Astrocyte (in vitro differentiated cells and primary cell): ENCODE measurements at regions not wholly inside any gene's neighbourhood (a gene's known extent, or its start where the extent isn't known, plus 50 kb on each side); places are given as distances from the start of the nearest gene placed in this dataset.

Source experiments
- DNase-seq: peaks from one replicate; pipeline ENCODE4 v3.0.0-alpha.2; 2010; ENCODE audit warnings: low read depth
- FAIRE-seq: peaks from 2 replicates; lab custom pipeline; 2011; peaks lifted over from hg19 to GRCh38; lab: Jason Lieb, UNC
- H2AFZ ChIP-seq: 2 replicates; pipeline ENCODE4 v1.6.0; 2012; ENCODE audit warnings: low read depth, low read length, inconsistent platforms
- H3K27ac ChIP-seq: 2 replicates; pipeline ENCODE4 v1.5.1; 2011; ENCODE audit warnings: low read depth, low read length, inconsistent platforms
- H3K27me3 ChIP-seq: 2 replicates; pipeline ENCODE4 v1.6.0; 2011; ENCODE audit warnings: low read length, inconsistent platforms; ENCODE audit not compliant: insufficient read depth
- H3K36me3 ChIP-seq: 2 replicates; pipeline ENCODE4 v1.5.1; 2011; ENCODE audit warnings: low read length, inconsistent platforms; ENCODE audit not compliant: insufficient read depth
- H3K4me1 ChIP-seq: 2 replicates; pipeline ENCODE4 v1.5.1; 2011; ENCODE audit warnings: low read length, inconsistent platforms; ENCODE audit not compliant: insufficient read depth
- H3K4me2 ChIP-seq: 2 replicates; pipeline ENCODE4 v1.6.0; 2012; ENCODE audit warnings: low read length, inconsistent platforms
- H3K4me3 ChIP-seq: 2 replicates; pipeline ENCODE4 v1.5.1; 2011; ENCODE audit warnings: low read depth, mild to moderate bottlenecking, low read length, inconsistent platforms; ENCODE audit not compliant: insufficient read depth
- H3K79me2 ChIP-seq: 2 replicates; pipeline ENCODE4 v1.6.0; 2012; ENCODE audit warnings: mild to moderate bottlenecking, low read length, inconsistent platforms; ENCODE audit not compliant: insufficient read depth
- H3K9ac ChIP-seq: 2 replicates; pipeline ENCODE4 v1.6.0; 2012; ENCODE audit warnings: mild to moderate bottlenecking, low read length, inconsistent platforms
- H3K9me3 ChIP-seq: 2 replicates; pipeline ENCODE4 v1.5.1; 2012; ENCODE audit warnings: low read depth, mild to moderate bottlenecking, low read length, inconsistent platforms; ENCODE audit not compliant: insufficient read depth
- H4K20me1 ChIP-seq: 2 replicates; pipeline ENCODE4 v1.6.0; 2012; ENCODE audit warnings: low read length, inconsistent platforms; ENCODE audit not compliant: insufficient read depth
- H3K27ac Mint-ChIP-seq: one replicate; pipeline ENCODE4 v1.8.0; 2021; ENCODE audit warnings: mild to moderate bottlenecking, mixed read lengths; ENCODE audit not compliant: unreplicated experiment
- H3K27me3 Mint-ChIP-seq: one replicate; pipeline ENCODE4 v1.8.0; 2021; ENCODE audit warnings: low read depth, mixed read lengths; ENCODE audit not compliant: unreplicated experiment
- H3K36me3 Mint-ChIP-seq: one replicate; pipeline ENCODE4 v1.8.0; 2021; ENCODE audit warnings: low read depth, mixed read lengths; ENCODE audit not compliant: unreplicated experiment
- H3K4me1 Mint-ChIP-seq: one replicate; pipeline ENCODE4 v1.8.0; 2021; ENCODE audit warnings: low read depth, mixed read lengths; ENCODE audit not compliant: unreplicated experiment
- H3K4me3 Mint-ChIP-seq: one replicate; pipeline ENCODE4 v1.8.0; 2021; ENCODE audit warnings: mild to moderate bottlenecking, moderate library complexity, mixed read lengths; ENCODE audit not compliant: unreplicated experiment
- H3K9me3 Mint-ChIP-seq: one replicate; pipeline ENCODE4 v1.8.0; 2021; ENCODE audit warnings: mild to moderate bottlenecking, mixed read lengths; ENCODE audit not compliant: unreplicated experiment
- EZH2 ChIP-seq: IDR thresholded peaks from 2 replicates; pipeline ENCODE4 v1.6.1; 2012; ENCODE audit warnings: mild to moderate bottlenecking, low read length, inconsistent platforms; ENCODE audit not compliant: insufficient read depth
- TF ChIP-seq, protein P1 (sequence below): IDR thresholded peaks from 2 replicates; pipeline ENCODE4 v1.5.1; 2011; ENCODE audit warnings: low read depth, mild to moderate bottlenecking, inconsistent platforms, low read length, moderate library complexity; ENCODE audit not compliant: insufficient read depth

DNA sequence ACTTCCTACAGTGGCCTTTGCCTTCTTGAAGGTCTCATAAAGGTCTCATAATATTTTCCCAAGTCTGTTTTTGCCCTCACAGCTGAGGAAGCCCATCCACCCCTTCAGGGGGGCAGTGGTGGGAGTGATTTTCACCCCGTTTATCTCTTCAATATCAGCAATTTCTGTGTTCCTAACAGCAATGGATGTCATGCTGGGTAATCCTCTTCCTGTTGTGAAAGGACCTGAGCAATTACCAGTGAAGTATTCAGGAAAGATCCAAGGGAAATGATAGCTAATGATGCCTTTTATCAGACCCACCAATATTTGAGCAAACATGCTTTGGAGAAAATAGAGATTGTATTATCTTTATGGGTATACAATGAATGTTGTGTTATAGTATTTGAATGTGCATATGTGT, 226.9 kb downstream of the INSC start:
- no peaks in the 10 kb centered on the region for H4K20me1 ChIP-seq
- H2AFZ ChIP-seq, result no peak overlapping the region
- Mint-ChIP-seq H3K36me3 (no peaks in the 10 kb centered on the region), H3K27me3 (no peaks in the 10 kb centered on the region), H3K4me1 (no peaks in the 10 kb centered on the region), H3K4me3 (no peak overlapping the region), H3K9me3 (peaks cover 10% of the 10 kb centered on the region), H3K27ac (no peak overlapping the region)
- no peak overlapping the region for H3K4me2 ChIP-seq
- no peaks in the 10 kb centered on the region for H3K27me3 ChIP-seq
- H3K9ac ChIP-seq, result no peak overlapping the region
- no peak overlapping the region for H3K4me3 ChIP-seq
- H3K9me3 ChIP-seq, result no peaks in the 10 kb centered on the region
- no peaks in the 10 kb centered on the region for H3K36me3 ChIP-seq
- no peak for FAIRE-seq
- H3K4me1 ChIP-seq, result no peaks in the 10 kb centered on the region
- H3K79me2 ChIP-seq, result no peaks in the 10 kb centered on the region
- no peak for DNase-seq
- H3K27ac ChIP-seq, result no peak overlapping the region
- TF ChIP-seq EZH2, result no peak
- TF ChIP-seq, protein P1, sequence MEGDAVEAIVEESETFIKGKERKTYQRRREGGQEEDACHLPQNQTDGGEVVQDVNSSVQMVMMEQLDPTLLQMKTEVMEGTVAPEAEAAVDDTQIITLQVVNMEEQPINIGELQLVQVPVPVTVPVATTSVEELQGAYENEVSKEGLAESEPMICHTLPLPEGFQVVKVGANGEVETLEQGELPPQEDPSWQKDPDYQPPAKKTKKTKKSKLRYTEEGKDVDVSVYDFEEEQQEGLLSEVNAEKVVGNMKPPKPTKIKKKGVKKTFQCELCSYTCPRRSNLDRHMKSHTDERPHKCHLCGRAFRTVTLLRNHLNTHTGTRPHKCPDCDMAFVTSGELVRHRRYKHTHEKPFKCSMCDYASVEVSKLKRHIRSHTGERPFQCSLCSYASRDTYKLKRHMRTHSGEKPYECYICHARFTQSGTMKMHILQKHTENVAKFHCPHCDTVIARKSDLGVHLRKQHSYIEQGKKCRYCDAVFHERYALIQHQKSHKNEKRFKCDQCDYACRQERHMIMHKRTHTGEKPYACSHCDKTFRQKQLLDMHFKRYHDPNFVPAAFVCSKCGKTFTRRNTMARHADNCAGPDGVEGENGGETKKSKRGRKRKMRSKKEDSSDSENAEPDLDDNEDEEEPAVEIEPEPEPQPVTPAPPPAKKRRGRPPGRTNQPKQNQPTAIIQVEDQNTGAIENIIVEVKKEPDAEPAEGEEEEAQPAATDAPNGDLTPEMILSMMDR, result no peak

DNA sequence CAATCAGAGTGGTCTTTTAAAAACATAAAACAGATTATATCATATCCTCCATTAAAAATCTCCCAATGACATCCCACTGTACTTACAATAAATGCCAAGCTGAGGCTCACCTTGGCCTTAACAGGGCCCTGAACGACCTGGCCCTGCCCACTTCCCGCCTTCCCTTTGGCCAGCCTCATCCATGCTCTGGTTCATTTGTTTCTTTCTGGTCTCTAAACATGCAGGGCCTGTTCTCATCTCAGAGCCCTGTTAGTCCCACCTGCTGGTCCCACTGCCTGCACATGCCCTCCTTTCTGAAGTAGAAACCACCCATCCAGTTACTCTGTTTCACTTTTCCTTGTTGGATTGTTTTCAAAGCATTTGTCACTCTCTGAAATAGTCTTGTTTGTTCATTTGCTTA, 227.4 kb downstream of the INSC start:
- Histone ChIP-seq H2AFZ (no peak overlapping the region), H3K27me3 (no peaks in the 10 kb centered on the region), H3K9ac (no peak overlapping the region), H3K4me1 (no peaks in the 10 kb centered on the region), H3K36me3 (no peaks in the 10 kb centered on the region), H3K9me3 (no peaks in the 10 kb centered on the region), H3K79me2 (no peaks in the 10 kb centered on the region), H3K27ac (no peak overlapping the region), H3K4me2 (no peak overlapping the region), H4K20me1 (no peaks in the 10 kb centered on the region), H3K4me3 (no peak overlapping the region)
- DNase-seq (no peak), FAIRE-seq (no peak)
- Mint-ChIP-seq H3K9me3 (peaks cover 10% of the 10 kb centered on the region), H3K27me3 (peaks cover under 1% of the 10 kb centered on the region), H3K4me1 (no peaks in the 10 kb centered on the region), H3K27ac (no peak overlapping the region), H3K4me3 (no peak overlapping the region), H3K36me3 (no peaks in the 10 kb centered on the region)
- TF ChIP-seq, protein P1, result no peak
- no peak for TF ChIP-seq EZH2

DNA sequence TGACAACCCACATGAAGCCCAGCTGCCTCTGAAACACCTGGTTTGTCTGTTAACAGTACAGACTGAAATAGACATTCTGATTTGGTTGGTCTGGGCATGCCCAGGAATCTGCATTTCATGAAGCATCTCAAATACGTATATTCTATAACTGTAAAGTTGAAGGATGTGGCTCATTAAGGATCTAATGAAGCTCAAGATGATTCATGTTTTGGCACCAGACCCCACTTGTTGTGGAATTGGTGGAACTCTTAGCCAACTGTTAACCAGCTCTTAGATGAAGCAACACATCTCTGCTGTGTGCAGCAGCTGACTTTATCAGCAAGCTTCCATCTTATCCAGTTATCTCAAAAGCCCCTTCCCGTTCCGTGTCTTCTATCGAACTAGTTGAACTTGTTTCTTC, 232.2 kb downstream of the INSC start:
- H3K4me1 Mint-ChIP-seq, result no peaks in the 10 kb centered on the region
- Histone ChIP-seq H3K79me2 (no peaks in the 10 kb centered on the region), H3K4me3 (no peak overlapping the region), H3K9me3 (no peaks in the 10 kb centered on the region), H3K36me3 (no peaks in the 10 kb centered on the region), H2AFZ (no peak overlapping the region), H3K27ac (no peak overlapping the region), H3K27me3 (no peaks in the 10 kb centered on the region), H3K9ac (no peak overlapping the region), H3K4me2 (no peak overlapping the region), H3K4me1 (no peaks in the 10 kb centered on the region), H4K20me1 (no peaks in the 10 kb centered on the region)
- no peak for FAIRE-seq
- no peak overlapping the region for H3K27ac Mint-ChIP-seq
- TF ChIP-seq EZH2, result no peak
- TF ChIP-seq, protein P1, result no peak
- no peak for DNase-seq
- H3K4me3 Mint-ChIP-seq, result no peak overlapping the region
- peaks cover 5% of the 10 kb centered on the region for H3K27me3 Mint-ChIP-seq
- no peaks in the 10 kb centered on the region for H3K9me3 Mint-ChIP-seq
- H3K36me3 Mint-ChIP-seq, result no peaks in the 10 kb centered on the region
